Breast epithelium (tissue), 4 donors: ENCODE measurements at regions not wholly inside any gene's neighbourhood (a gene's known extent, or its start where the extent isn't known, plus 50 kb on each side); places are given as distances from the start of the nearest gene placed in this dataset.

Experiments used
- DNase-seq, 2 donors: peaks; one replicate each; pipeline ENCODE4 v3.0.0-alpha.2; 2019; ENCODE audit warnings: low spot score in 2 of 2
- H3K27ac ChIP-seq, 2 donors: fragments of 200-600 bp; sonication (generic) in 1 of 2; one replicate each; pipeline ENCODE4 v1.5.1; 2016 to 2019; ENCODE audit warnings: mild to moderate bottlenecking in 1 of 2
- H3K27me3 ChIP-seq, 2 donors: fragments of 200-600 bp; sonication (generic) in 1 of 2; one replicate each; pipeline versions ENCODE4 v1.5.1 to v1.6.0; 2017 to 2019; ENCODE audit warnings: control low read depth in 1 of 2, mild to moderate bottlenecking in 1 of 2
- H3K36me3 ChIP-seq: fragments of 200-600 bp; one replicate; pipeline ENCODE4 v1.5.1; 2019
- H3K4me1 ChIP-seq, 2 donors: fragments of 200-600 bp; sonication (generic); one replicate each; pipeline ENCODE4 v1.5.1; 2016 to 2019; ENCODE audit warnings: control low read depth in 1 of 2
- H3K4me3 ChIP-seq, 3 donors: fragments of 200-600 bp; sonication (generic); 1 replicate in 2 of 3; 2 replicates in 1 of 3; pipeline ENCODE4 v1.5.1; 2016 to 2019; ENCODE audit warnings: mild to moderate bottlenecking in 3 of 3, moderate library complexity in 2 of 3
- H3K9me3 ChIP-seq, 2 donors: fragments of 200-600 bp; sonication (generic) in 1 of 2; one replicate each; pipeline ENCODE4 v1.5.1; 2016 to 2019; ENCODE audit warnings: control low read depth in 1 of 2
- CTCF ChIP-seq, 3 donors: fragments of 450-650 bp; IDR thresholded peaks; one replicate each; pipeline ENCODE4 v1.5.1; 2016 to 2017; ENCODE audit warnings: antibody characterized with exemption in 3 of 3, mild to moderate bottlenecking in 3 of 3, moderate library complexity in 3 of 3
- POLR2A ChIP-seq: fragments of 450-650 bp; IDR thresholded peaks from one replicate; pipeline ENCODE4 v1.6.1; 2016; ENCODE audit warnings: antibody characterized with exemption, mild to moderate bottlenecking, moderate library complexity
- POLR2AphosphoS5 ChIP-seq, 3 donors: sonication (generic); formaldehyde crosslinking; IDR thresholded peaks; one replicate each; pipeline ENCODE4 v1.6.1; 2017; ENCODE audit warnings: antibody characterized with exemption in 3 of 3
- intact Hi-C: fragments of 100-400 bp; cut with DNase I; formaldehyde crosslinking; loops from one replicate; pipeline ENCODE4 v1.15.1; 2023; ENCODE audit warnings: low total_unique reads

GRCh38 chr16:64641343-64641742 lies 480.5 kb downstream of the CDH11 start:
- Histone ChIP-seq H3K4me3 (no peak overlapping the region), H3K4me1 (no peaks in the 10 kb centered on the region), H3K27ac (no peak overlapping the region), H3K27me3 (no peaks in the 10 kb centered on the region), H3K36me3 (no peaks in the 10 kb centered on the region), H3K9me3 (peaks cover 0 to 4% of the 10 kb centered on the region in 2 donors)
- DNase-seq, result no peak
- intact Hi-C loops, result loop anchor here (5.0 kb wide), 1 partner anchor 446 kb away; no protein-coding TSS in a partner anchor
- no peak for TF ChIP-seq POLR2AphosphoS5 (IDR thresholded peaks at IDR 0.05)
- TF ChIP-seq POLR2A, result no peak
- no peak for TF ChIP-seq CTCF (IDR thresholded peaks at IDR 0.05)

DNA sequence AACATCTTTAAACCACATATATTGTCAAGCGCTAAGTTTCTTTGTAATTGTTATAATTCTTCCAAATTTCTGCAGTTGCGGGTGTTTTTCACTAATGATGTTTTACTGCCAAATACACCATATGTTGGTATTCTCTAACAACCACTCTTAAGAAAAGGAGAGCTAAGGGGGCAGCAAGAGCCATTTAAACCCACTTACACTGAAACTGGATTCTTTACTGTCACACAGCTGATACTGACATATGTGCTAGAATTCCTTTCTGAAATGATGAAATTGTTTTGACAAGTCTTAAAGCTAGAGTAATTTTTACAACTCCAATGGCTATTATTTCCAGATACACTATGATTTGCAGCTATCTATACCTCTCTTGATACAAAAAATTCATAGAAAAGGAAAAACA lies 483.1 kb downstream of the CDH11 start:
- TF ChIP-seq CTCF (IDR thresholded peaks at IDR 0.05), result no peak
- no peak for TF ChIP-seq POLR2A
- TF ChIP-seq POLR2AphosphoS5 (IDR thresholded peaks at IDR 0.05), result no peak
- Histone ChIP-seq H3K4me3 (no peak overlapping the region), H3K27ac (no peak overlapping the region), H3K9me3 (peaks cover 0 to 4% of the 10 kb centered on the region in 2 donors), H3K27me3 (no peaks in the 10 kb centered on the region), H3K4me1 (no peaks in the 10 kb centered on the region), H3K36me3 (no peaks in the 10 kb centered on the region)
- intact Hi-C loops, result no loop called here
- DNase-seq, result no peak

DNA sequence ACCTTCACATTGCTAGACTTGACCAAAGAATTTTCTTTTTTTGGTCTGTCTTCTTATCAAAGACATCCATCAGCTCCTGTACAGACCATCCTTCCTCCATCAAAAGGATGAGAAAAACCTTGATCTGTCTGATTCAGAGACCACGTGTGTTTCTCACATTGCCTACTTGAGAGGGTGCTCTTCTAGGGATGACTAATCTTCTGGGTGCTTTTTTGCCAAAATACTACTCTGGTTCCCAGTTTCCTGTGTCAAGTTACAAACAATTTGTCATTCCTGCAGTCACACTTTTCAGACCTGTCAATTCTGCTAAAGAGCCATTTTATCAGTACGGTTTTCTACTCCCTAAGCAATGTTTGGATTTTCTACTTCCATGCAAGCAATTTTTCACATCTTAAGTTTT lies 492.2 kb downstream of the CDH11 start:
- no peak for TF ChIP-seq POLR2A
- TF ChIP-seq POLR2AphosphoS5 (IDR thresholded peaks at IDR 0.05), result no peak
- no peak for DNase-seq
- intact Hi-C loops, result no loop called here
- H3K27me3 ChIP-seq, result no peaks in the 10 kb centered on the region
- no peak overlapping the region for H3K4me3 ChIP-seq
- no peak overlapping the region for H3K27ac ChIP-seq
- no peaks in the 10 kb centered on the region for H3K36me3 ChIP-seq
- H3K4me1 ChIP-seq, result no peaks in the 10 kb centered on the region
- no peaks in the 10 kb centered on the region for H3K9me3 ChIP-seq

- no peak for DNase-seq
- intact Hi-C loops, result no loop called here
Observed at GRCh38 chr16:64627781-64628180, 494.1 kb downstream of the CDH11 start.

GRCh38 chr16:64627288-64627687 lies 494.6 kb downstream of the CDH11 start:
- Histone ChIP-seq H3K27me3 (no peaks in the 10 kb centered on the region), H3K9me3 (no peaks in the 10 kb centered on the region), H3K36me3 (no peaks in the 10 kb centered on the region), H3K27ac (no peak overlapping the region), H3K4me1 (no peaks in the 10 kb centered on the region), H3K4me3 (no peak overlapping the region)
- DNase-seq, result no peak
- intact Hi-C loops, result no loop called here
- TF ChIP-seq CTCF (IDR thresholded peaks at IDR 0.05) (no peak), POLR2A (no peak), POLR2AphosphoS5 (IDR thresholded peaks at IDR 0.05) (no peak)

More at GRCh38 chr16:64627781-64628180, 494.1 kb downstream of the CDH11 start:
- Histone ChIP-seq H3K27me3 (no peaks in the 10 kb centered on the region), H3K9me3 (no peaks in the 10 kb centered on the region), H3K4me3 (no peak overlapping the region), H3K27ac (no peak overlapping the region), H3K36me3 (no peaks in the 10 kb centered on the region), H3K4me1 (no peaks in the 10 kb centered on the region)
- TF ChIP-seq POLR2A, result no peak
- no peak for TF ChIP-seq POLR2AphosphoS5 (IDR thresholded peaks at IDR 0.05)
- TF ChIP-seq CTCF (IDR thresholded peaks at IDR 0.05), result no peak

DNA sequence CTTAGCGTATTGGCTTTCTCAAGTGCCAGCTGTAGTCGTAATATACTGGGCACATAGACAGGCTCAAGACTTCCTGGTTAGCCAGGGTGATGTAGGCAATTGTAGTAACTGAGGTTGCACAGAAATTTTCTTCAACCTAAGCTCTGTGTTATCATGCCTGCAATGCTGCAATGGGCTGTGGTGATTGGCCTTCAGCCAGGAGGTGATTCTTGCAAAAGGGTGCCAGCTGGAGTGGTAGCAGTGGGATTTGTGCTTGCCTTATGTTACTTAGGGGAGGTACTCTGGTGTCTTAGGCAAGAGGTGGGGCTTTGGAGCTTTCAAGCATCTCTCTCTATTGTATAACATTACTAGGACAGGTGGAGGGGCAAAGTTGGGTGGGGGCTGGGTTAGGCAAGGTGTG lies 495.1 kb downstream of the CDH11 start:
- Histone ChIP-seq H3K9me3 (no peaks in the 10 kb centered on the region), H3K27ac (no peak overlapping the region), H3K27me3 (no peaks in the 10 kb centered on the region), H3K36me3 (no peaks in the 10 kb centered on the region), H3K4me1 (no peaks in the 10 kb centered on the region), H3K4me3 (no peak overlapping the region)
- TF ChIP-seq POLR2AphosphoS5 (IDR thresholded peaks at IDR 0.05), result no peak
- TF ChIP-seq POLR2A, result no peak
- TF ChIP-seq CTCF (IDR thresholded peaks at IDR 0.05), result no peak
- no peak for DNase-seq
- intact Hi-C loops, result no loop called here
